ENCODE measurements at regions not wholly inside any gene's neighbourhood (a gene's known extent, or its start where the extent isn't known, plus 50 kb on each side); places are given as distances from the start of the nearest gene placed in this dataset.
"Not testable (repeated sequence)": the region's sequence is repeated elsewhere in the genome, so short reads cannot be mapped to it uniquely, and the experiment has no call there.

GRCh38 chr11:24267014-24267413 is 229.8 kb upstream of the LUZP2 start:
- no peak for DNase-seq (ENCODE audit: low spot score)

GRCh38 chr11:24271798-24272197 is 225.1 kb upstream of the LUZP2 start:
- no peak for DNase-seq (ENCODE audit: low spot score)

GRCh38 chr11:24274214-24274781 is 222.6 kb upstream of the LUZP2 start:
- DNase-seq (ENCODE audit: low spot score) = not testable (repeated sequence)

- no peak for DNase-seq (ENCODE audit: low spot score)
These were observed 210.6 kb upstream of the LUZP2 start for GRCh38 chr11:24286238-24286637.

GRCh38 chr11:24289301-24289700 is 207.6 kb upstream of the LUZP2 start:
- no peak for DNase-seq (ENCODE audit: low spot score)

GRCh38 chr11:24293964-24294363 is 202.9 kb upstream of the LUZP2 start:
- DNase-seq (ENCODE audit: low spot score) = no peak

- no peak for DNase-seq (ENCODE audit: low spot score)
These were observed 201.5 kb upstream of the LUZP2 start for GRCh38 chr11:24295360-24295759.

- DNase-seq (ENCODE audit: low spot score) = no peak
These were observed 199.4 kb upstream of the LUZP2 start for GRCh38 chr11:24297461-24297860.

GRCh38 chr11:24298146-24298545 is 198.7 kb upstream of the LUZP2 start:
- DNase-seq (ENCODE audit: low spot score) = no peak

GRCh38 chr11:24311974-24312373 is 184.9 kb upstream of the LUZP2 start:
- no peak for DNase-seq (ENCODE audit: low spot score)

- DNase-seq (ENCODE audit: low spot score) = no peak
These were observed 184.2 kb upstream of the LUZP2 start for GRCh38 chr11:24312464-24313238.

GRCh38 chr11:24321229-24321628 is 175.6 kb upstream of the LUZP2 start:
- no peak for DNase-seq (ENCODE audit: low spot score)

GRCh38 chr11:24324211-24324610 is 172.6 kb upstream of the LUZP2 start:
- no peak for DNase-seq (ENCODE audit: low spot score)

- DNase-seq (ENCODE audit: low spot score) = no peak
These were observed 152.6 kb upstream of the LUZP2 start for GRCh38 chr11:24344222-24344621.

- no peak for DNase-seq (ENCODE audit: low spot score)
These were observed 147.9 kb upstream of the LUZP2 start for GRCh38 chr11:24348908-24349307.

GRCh38 chr11:24351179-24351578 is 145.7 kb upstream of the LUZP2 start:
- DNase-seq (ENCODE audit: low spot score) = no peak

- DNase-seq (ENCODE audit: low spot score) = no peak
These were observed 140.4 kb upstream of the LUZP2 start for GRCh38 chr11:24356501-24356900.

GRCh38 chr11:24357620-24358410 is 139.0 kb upstream of the LUZP2 start:
- DNase-seq (ENCODE audit: low spot score) = no peak

GRCh38 chr11:24372491-24372890 is 124.4 kb upstream of the LUZP2 start:
- DNase-seq (ENCODE audit: low spot score) = no peak

GRCh38 chr11:24373516-24373915 is 123.3 kb upstream of the LUZP2 start:
- no peak for DNase-seq (ENCODE audit: low spot score)

- DNase-seq (ENCODE audit: low spot score) = no peak
These were observed 121.5 kb upstream of the LUZP2 start for GRCh38 chr11:24375351-24375750.

- no peak for DNase-seq (ENCODE audit: low spot score)
These were observed 120.9 kb upstream of the LUZP2 start for GRCh38 chr11:24375931-24376330.

GRCh38 chr11:24383137-24383536 is 113.7 kb upstream of the LUZP2 start:
- DNase-seq (ENCODE audit: low spot score) = no peak

Measured in hematopoietic multipotent progenitor cell treated with erythropoietin and hydrocortisone succinate and interleukin-3 and kit ligand, for 15 days (in vitro differentiated cells).